ENCODE measurements at regions not wholly inside any gene's neighbourhood (a gene's known extent, or its start where the extent isn't known, plus 50 kb on each side); places are given as distances from the start of the nearest gene placed in this dataset.

- Histone ChIP-seq H3K4me3 (no peak overlapping the region), H3K36me3 (no peaks in the 10 kb centered on the region), H3K4me2 (no peak overlapping the region), H3K9me3 (replicated peaks in 1 of 11) (no peaks in the 10 kb centered on the region), H3K4me1 (0 out of 20 replicates have a peak, but pooled peaks cover 0 to 10% (median 0%) of the 10 kb centered on the region in 10 experiments), H3K27ac (no peak overlapping the region), H3K27me3 (no peaks in the 10 kb centered on the region), H3K9ac (no peak overlapping the region), H4K20me1 (no peaks in the 10 kb centered on the region)
- TF ChIP-seq Cebpa-rat (IDR thresholded peaks at IDR 0.05): no peak
Measured at GRCh38 chr11:110827276-110827675, 115.0 kb upstream of the ARHGAP20 start.

- 0 out of 20 replicates have a peak, but pooled peaks cover 0 to 10% (median 0%) of the 10 kb centered on the region in 10 experiments for H3K4me1 ChIP-seq
- H3K9ac ChIP-seq: no peak overlapping the region
Measured at GRCh38 chr11:110824912-110825620, 112.8 kb upstream of the ARHGAP20 start.

GRCh38 chr11:110818032-110818687 lies 105.9 kb upstream of the ARHGAP20 start:
- no peak overlapping the region for H3K9ac ChIP-seq

More at GRCh38 chr11:110824912-110825620, 112.8 kb upstream of the ARHGAP20 start:
- Histone ChIP-seq H3K36me3 (no peaks in the 10 kb centered on the region), H4K20me1 (no peaks in the 10 kb centered on the region), H3K9me3 (replicated peaks in 1 of 11) (no peaks in the 10 kb centered on the region), H3K27me3 (no peaks in the 10 kb centered on the region), H3K4me2 (no peak overlapping the region), H3K27ac (no peak overlapping the region), H3K4me3 (no peak overlapping the region)
- no peak for TF ChIP-seq Cebpa-rat (IDR thresholded peaks at IDR 0.05)

GRCh38 chr11:110812086-110812733 lies 100.0 kb upstream of the ARHGAP20 start:
- peak overlapping the region in 2 of 11 experiments; percentile 27 to 47; a peak in 3 of 22 replicates for H3K9ac ChIP-seq
- H3K9me3 ChIP-seq (replicated peaks in 1 of 11): peaks cover 5 to 19% (median 14%) of the 10 kb centered on the region in 11 experiments; a peak in 16 of 22 replicates
- H3K4me2 ChIP-seq: peak overlapping the region in 5 of 11 experiments; percentile 41 to 75 (median 70); a peak in 11 of 22 replicates
- TF ChIP-seq Cebpa-rat (IDR thresholded peaks at IDR 0.05): no peak
- H3K4me1 ChIP-seq: peaks cover 0 to 36% (median 10%) of the 10 kb centered on the region in 10 experiments; a peak in 12 of 20 replicates
- H4K20me1 ChIP-seq: no peaks in the 10 kb centered on the region
- no peaks in the 10 kb centered on the region for H3K36me3 ChIP-seq
- no peak overlapping the region for H3K4me3 ChIP-seq
- H3K27me3 ChIP-seq: no peaks in the 10 kb centered on the region
- H3K27ac ChIP-seq: peak overlapping the region in 5 of 11 experiments; percentile 10 to 73 (median 43); a peak in 8 of 22 replicates

More at GRCh38 chr11:110818032-110818687, 105.9 kb upstream of the ARHGAP20 start:
- H3K9me3 ChIP-seq (replicated peaks in 1 of 11): peaks cover 5 to 19% (median 14%) of the 10 kb centered on the region in 11 experiments; a peak in 16 of 22 replicates
- H3K4me2 ChIP-seq: no peak overlapping the region
- H3K36me3 ChIP-seq: no peaks in the 10 kb centered on the region
- H3K27ac ChIP-seq: no peak overlapping the region
- H3K4me3 ChIP-seq: no peak overlapping the region
- H3K4me1 ChIP-seq: peaks cover 0 to 5% (median 0%) of the 10 kb centered on the region in 10 experiments; a peak in 6 of 20 replicates
- peak in 2 of 11 experiments; percentile 29 to 44; a peak in 2 of 22 replicates for TF ChIP-seq Cebpa-rat (IDR thresholded peaks at IDR 0.05)
- no peaks in the 10 kb centered on the region for H4K20me1 ChIP-seq
- no peaks in the 10 kb centered on the region for H3K27me3 ChIP-seq

GRCh38 chr11:110809417-110810199 lies 97.4 kb upstream of the ARHGAP20 start:
- TF ChIP-seq Cebpa-rat (IDR thresholded peaks at IDR 0.05): no peak
- H3K9me3 ChIP-seq (replicated peaks in 1 of 11): peaks cover 0 to 5% (median 0%) of the 10 kb centered on the region in 11 experiments; a peak in 5 of 22 replicates
- H3K36me3 ChIP-seq: no peaks in the 10 kb centered on the region
- no peak overlapping the region for H3K9ac ChIP-seq
- no peaks in the 10 kb centered on the region for H4K20me1 ChIP-seq
- no peaks in the 10 kb centered on the region for H3K27me3 ChIP-seq
- no peak overlapping the region for H3K4me3 ChIP-seq
- no peak overlapping the region for H3K4me2 ChIP-seq
- H3K4me1 ChIP-seq: peaks cover 0 to 36% (median 10%) of the 10 kb centered on the region in 10 experiments; a peak in 12 of 20 replicates
- H3K27ac ChIP-seq: no peak overlapping the region

- peak overlapping the region in 3 of 11 experiments; percentile 7 to 31 (median 20); a peak in 4 of 22 replicates for H3K4me2 ChIP-seq
- H3K9ac ChIP-seq: no peak overlapping the region
- H3K36me3 ChIP-seq: no peaks in the 10 kb centered on the region
- H3K27me3 ChIP-seq: no peaks in the 10 kb centered on the region
- no peak overlapping the region for H3K4me3 ChIP-seq
- H3K27ac ChIP-seq: no peak overlapping the region
- H4K20me1 ChIP-seq: no peaks in the 10 kb centered on the region
- peaks cover 0 to 32% (median 10%) of the 10 kb centered on the region in 10 experiments; a peak in 12 of 20 replicates for H3K4me1 ChIP-seq
- no peak for TF ChIP-seq Cebpa-rat (IDR thresholded peaks at IDR 0.05)
- no peaks in the 10 kb centered on the region for H3K9me3 ChIP-seq (replicated peaks in 1 of 11)
Measured at GRCh38 chr11:110808248-110808647, 96.0 kb upstream of the ARHGAP20 start.

GRCh38 chr11:110807801-110808200 lies 95.6 kb upstream of the ARHGAP20 start:
- Histone ChIP-seq H3K27me3 (no peaks in the 10 kb centered on the region), H3K4me2 (peak overlapping the region in 1 of 11 experiments; percentile 31; a peak in 1 of 22 replicates), H3K4me3 (no peak overlapping the region), H3K9ac (no peak overlapping the region), H3K27ac (no peak overlapping the region), H3K36me3 (no peaks in the 10 kb centered on the region), H4K20me1 (no peaks in the 10 kb centered on the region), H3K9me3 (replicated peaks in 1 of 11) (no peaks in the 10 kb centered on the region), H3K4me1 (peaks cover 0 to 27% (median 10%) of the 10 kb centered on the region in 10 experiments; a peak in 12 of 20 replicates)
- TF ChIP-seq Cebpa-rat (IDR thresholded peaks at IDR 0.05): no peak

GRCh38 chr11:110805756-110806155 lies 93.5 kb upstream of the ARHGAP20 start:
- H3K9ac ChIP-seq: no peak overlapping the region
- H3K27ac ChIP-seq: no peak overlapping the region
- no peak overlapping the region for H3K4me2 ChIP-seq
- peaks cover 0 to 26% (median 0%) of the 10 kb centered on the region in 10 experiments; a peak in 8 of 20 replicates for H3K4me1 ChIP-seq
- no peak for TF ChIP-seq Cebpa-rat (IDR thresholded peaks at IDR 0.05)
- H3K27me3 ChIP-seq: no peaks in the 10 kb centered on the region
- no peak overlapping the region for H3K4me3 ChIP-seq
- no peaks in the 10 kb centered on the region for H3K9me3 ChIP-seq (replicated peaks in 1 of 11)
- no peaks in the 10 kb centered on the region for H3K36me3 ChIP-seq
- H4K20me1 ChIP-seq: no peaks in the 10 kb centered on the region

Data from BLaER1 treated with 17β-estradiol and CSF1 and Interleukin-3, amounts not matched to agents 10 nM and 100 nM (cell line).